IPS-NIHi7 (cell line): ENCODE measurements at regions not wholly inside any gene's neighbourhood (a gene's known extent, or its start where the extent isn't known, plus 50 kb on each side); places are given as distances from the start of the nearest gene placed in this dataset.
"Not testable (repeated sequence)": the region's sequence is repeated elsewhere in the genome, so short reads cannot be mapped to it uniquely, and the experiment has no call there.

Source experiments
- DNase-seq: peaks from one replicate; pipeline ENCODE4 v3.0.0; 2012; ENCODE audit warnings: mixed read lengths; ENCODE audit errors: extremely low spot score

- no peak for DNase-seq
These were observed 273.2 kb upstream of the RGPD4 start for GRCh38 chr2:107553539-107553938.

- no peak for DNase-seq
These were observed 270.6 kb upstream of the RGPD4 start for GRCh38 chr2:107556038-107556627.

GRCh38 chr2:107558295-107558694 is 268.4 kb upstream of the RGPD4 start:
- no peak for DNase-seq

- DNase-seq, result no peak
These were observed 257.2 kb upstream of the RGPD4 start for GRCh38 chr2:107569496-107569895.

GRCh38 chr2:107570876-107571275 is 255.8 kb upstream of the RGPD4 start:
- no peak for DNase-seq

GRCh38 chr2:107572890-107573289 is 253.8 kb upstream of the RGPD4 start:
- not testable (repeated sequence) for DNase-seq

- DNase-seq, result no peak
These were observed 249.7 kb upstream of the RGPD4 start for GRCh38 chr2:107576991-107577390.

- no peak for DNase-seq
These were observed 244.2 kb upstream of the RGPD4 start for GRCh38 chr2:107582487-107582886.

GRCh38 chr2:107584577-107584976 is 242.1 kb upstream of the RGPD4 start:
- no peak for DNase-seq

- no peak for DNase-seq
These were observed 240.8 kb upstream of the RGPD4 start for GRCh38 chr2:107585851-107586250.

GRCh38 chr2:107588181-107588580 is 238.5 kb upstream of the RGPD4 start:
- no peak for DNase-seq

GRCh38 chr2:107589079-107589491 is 237.6 kb upstream of the RGPD4 start:
- DNase-seq, result no peak

- no peak for DNase-seq
These were observed 235.0 kb upstream of the RGPD4 start for GRCh38 chr2:107591561-107592279.

- no peak for DNase-seq
These were observed 234.4 kb upstream of the RGPD4 start for GRCh38 chr2:107592280-107592624.

GRCh38 chr2:107595285-107595684 is 231.4 kb upstream of the RGPD4 start:
- DNase-seq, result no peak

GRCh38 chr2:107595749-107596148 is 230.9 kb upstream of the RGPD4 start:
- no peak for DNase-seq

- no peak for DNase-seq
These were observed 229.2 kb upstream of the RGPD4 start for GRCh38 chr2:107597507-107597906.

GRCh38 chr2:107602801-107603200 is 223.9 kb upstream of the RGPD4 start:
- DNase-seq, result no peak

GRCh38 chr2:107607054-107607453 is 219.6 kb upstream of the RGPD4 start:
- no peak for DNase-seq

GRCh38 chr2:107607473-107607872 is 219.2 kb upstream of the RGPD4 start:
- DNase-seq, result no peak

- DNase-seq, result no peak
These were observed 211.7 kb upstream of the RGPD4 start for GRCh38 chr2:107615039-107615438.

GRCh38 chr2:107618769-107619168 is 207.9 kb upstream of the RGPD4 start:
- no peak for DNase-seq
